Spleen (tissue), 11 donors: ENCODE measurements at regions not wholly inside any gene's neighbourhood (a gene's known extent, or its start where the extent isn't known, plus 50 kb on each side); places are given as distances from the start of the nearest gene placed in this dataset.

Experiments used
- DNase-seq: peaks from one replicate; pipeline ENCODE4 v3.0.0-alpha.2; 2020
- H3K27ac ChIP-seq, 8 donors: fragments of 200-600 bp; sonication (generic) in 7 of 8; 1 replicate in 4 of 8; 2 replicates in 4 of 8; pipeline versions ENCODE4 v1.5.0 to v1.8.0; 2016 to 2021; ENCODE audit warnings: inconsistent platforms in 4 of 8, mild to moderate bottlenecking in 4 of 8, moderate library complexity in 1 of 8
- H3K27me3 ChIP-seq, 7 donors: fragments of 200-600 bp; sonication (generic) in 6 of 7; replicated peaks in 1 of 7; 1 replicate in 4 of 7; 2 replicates in 3 of 7; pipeline versions ENCODE4 v1.5.0 to v1.8.0; 2016 to 2021; ENCODE audit warnings: inconsistent platforms in 3 of 7, mild to moderate bottlenecking in 1 of 7
- H3K36me3 ChIP-seq, 6 donors: fragments of 200-600 bp; sonication (generic) in 5 of 6; 1 replicate in 4 of 6; 2 replicates in 2 of 6; pipeline versions ENCODE4 v1.5.0 to v1.8.0; 2016 to 2021; ENCODE audit warnings: inconsistent platforms in 2 of 6
- H3K4me1 ChIP-seq, 6 donors: fragments of 200-600 bp; sonication (generic) in 5 of 6; 1 replicate in 3 of 6; 2 replicates in 3 of 6; pipeline versions ENCODE4 v1.5.0 to v1.8.0; 2016 to 2021; ENCODE audit warnings: inconsistent platforms in 3 of 6
- H3K4me3 ChIP-seq, 8 donors: fragments of 200-600 bp; sonication (generic) in 7 of 8; 1 replicate in 4 of 8; 2 replicates in 4 of 8; pipeline versions ENCODE4 v1.5.0 to v1.8.0; 2016 to 2021; ENCODE audit warnings: inconsistent platforms in 4 of 8, mild to moderate bottlenecking in 4 of 8, moderate library complexity in 2 of 8
- H3K9me3 ChIP-seq, 8 donors: fragments of 200-600 bp; sonication (generic) in 7 of 8; 1 replicate in 4 of 8; 2 replicates in 4 of 8; pipeline versions ENCODE4 v1.5.0 to v1.8.0; 2016 to 2021; ENCODE audit warnings: inconsistent platforms in 4 of 8
- CTCF ChIP-seq, 11 experiments: fragments of 200-600 bp in 7 of 11; fragments of 450-650 bp in 4 of 11; sonication (generic) in 4 of 11; IDR thresholded peaks in 8 of 11; conservative IDR thresholded peaks in 3 of 11; 1 replicate in 7 of 11; 2 replicates in 4 of 11; pipeline versions ENCODE4 v1.4.0 to v1.8.0; 2016 to 2021; ENCODE audit warnings: antibody characterized with exemption in 11 of 11, inconsistent platforms in 4 of 11, mild to moderate bottlenecking in 1 of 11
- POLR2A ChIP-seq, 3 donors: fragments of 450-650 bp; IDR thresholded peaks; one replicate each; pipeline ENCODE4 v1.5.1; 2017; ENCODE audit warnings: antibody characterized with exemption in 3 of 3, mild to moderate bottlenecking in 1 of 3
- POLR2AphosphoS5 ChIP-seq, 3 donors: sonication (generic); formaldehyde crosslinking; IDR thresholded peaks; one replicate each; pipeline ENCODE4 v1.5.1; 2017; ENCODE audit warnings: antibody characterized with exemption in 3 of 3
- WGBS, 5 donors: extraction: QIAGEN DNeasy Blood & Tissue Kit in 3 of 5; methylation state at CpG; one replicate each; pipeline versions ENCODE4 v1.1.5 to v1.1.7; 2013 to 2018; 5-methylcytosine and 5-hydroxymethylcytosine counted together
- intact Hi-C: fragments of 100-400 bp; cut with DNase I; formaldehyde crosslinking; loops from one replicate; pipeline ENCODE4 v1.15.0; 2023; ENCODE audit warnings: low total_unique reads
- donor health status: healthy with polysubstance abuse.
- donor health status: DM: no; HTN: no; CAD: no; lungs with moderate emphysema.
- donor health status: DM: no; HTN: no; CAD: no.
- donor health status: Bipolar disorder and iron deficiency.
- donor health status: healthy.
- donor health status: DM: no; HTN: no; CAD: no.
- donor health status: DM: yes; HTN: yes; CAD: no.

- H3K27me3 ChIP-seq, result no peaks in the 10 kb centered on the region
- no peaks in the 10 kb centered on the region for H3K4me1 ChIP-seq
- intact Hi-C loops, result no loop called here
- H3K36me3 ChIP-seq, result no peaks in the 10 kb centered on the region
- no peak overlapping the region for H3K4me3 ChIP-seq
- WGBS, 5 donors, result 68 to 85% (median 78%) methylated on average over 2 of the region's 2 CpGs
- H3K27ac ChIP-seq, result no peak overlapping the region
- no peak for TF ChIP-seq POLR2AphosphoS5 (IDR thresholded peaks at IDR 0.05)
- no peak for TF ChIP-seq CTCF (IDR thresholded peaks at IDR 0.05 in 8 of 11, conservative IDR thresholded peaks at IDR 0.05 in 3 of 11)
- TF ChIP-seq POLR2A (IDR thresholded peaks at IDR 0.05), result no peak
- no peaks in the 10 kb centered on the region for H3K9me3 ChIP-seq
- DNase-seq, result no peak
Measured at GRCh38 chr18:1528964-1529509, 624.4 kb downstream of the ADCYAP1 start.

- Histone ChIP-seq H3K36me3 (no peaks in the 10 kb centered on the region), H3K4me1 (no peaks in the 10 kb centered on the region), H3K27me3 (no peaks in the 10 kb centered on the region), H3K4me3 (no peak overlapping the region), H3K27ac (no peak overlapping the region), H3K9me3 (no peaks in the 10 kb centered on the region)
- DNase-seq, result no peak
- no peak for TF ChIP-seq POLR2AphosphoS5 (IDR thresholded peaks at IDR 0.05)
- TF ChIP-seq POLR2A (IDR thresholded peaks at IDR 0.05), result no peak
- no peak for TF ChIP-seq CTCF (IDR thresholded peaks at IDR 0.05 in 8 of 11, conservative IDR thresholded peaks at IDR 0.05 in 3 of 11)
- intact Hi-C loops, result no loop called here
Measured at GRCh38 chr18:1530650-1531049, 626.0 kb downstream of the ADCYAP1 start.

- Histone ChIP-seq H3K4me3 (no peak overlapping the region), H3K4me1 (no peaks in the 10 kb centered on the region), H3K36me3 (no peaks in the 10 kb centered on the region), H3K27me3 (no peaks in the 10 kb centered on the region), H3K27ac (no peak overlapping the region), H3K9me3 (no peaks in the 10 kb centered on the region)
- TF ChIP-seq CTCF (IDR thresholded peaks at IDR 0.05 in 8 of 11, conservative IDR thresholded peaks at IDR 0.05 in 3 of 11), result no peak
- TF ChIP-seq POLR2AphosphoS5 (IDR thresholded peaks at IDR 0.05), result no peak
- no peak for TF ChIP-seq POLR2A (IDR thresholded peaks at IDR 0.05)
- intact Hi-C loops, result no loop called here
- no peak for DNase-seq
- 79 to 94% (median 85%) methylated on average over 2 of the region's 2 CpGs for WGBS, 5 donors
Measured at GRCh38 chr18:1539276-1539675, 634.6 kb downstream of the ADCYAP1 start.

GRCh38 chr18:1541478-1541877 is 636.8 kb downstream of the ADCYAP1 start:
- intact Hi-C loops, result no loop called here
- no peak overlapping the region for H3K4me3 ChIP-seq
- no peak overlapping the region for H3K27ac ChIP-seq
- H3K4me1 ChIP-seq, result no peaks in the 10 kb centered on the region
- H3K27me3 ChIP-seq, result no peaks in the 10 kb centered on the region
- H3K36me3 ChIP-seq, result no peaks in the 10 kb centered on the region
- 91 to 94% (median 93%) methylated on average over 8 of the region's 8 CpGs for WGBS, 5 donors
- no peak for DNase-seq
- TF ChIP-seq POLR2AphosphoS5 (IDR thresholded peaks at IDR 0.05) (no peak), POLR2A (IDR thresholded peaks at IDR 0.05) (no peak), CTCF (IDR thresholded peaks at IDR 0.05 in 8 of 11, conservative IDR thresholded peaks at IDR 0.05 in 3 of 11) (no peak)
- no peaks in the 10 kb centered on the region for H3K9me3 ChIP-seq
